Glomerular endothelial cell (primary cell): ENCODE measurements at regions not wholly inside any gene's neighbourhood (a gene's known extent, or its start where the extent isn't known, plus 50 kb on each side); places are given as distances from the start of the nearest gene placed in this dataset.
"Not testable (repeated sequence)": the region's sequence is repeated elsewhere in the genome, so short reads cannot be mapped to it uniquely, and the experiment has no call there.

Experiments used
- DNase-seq: peaks from one replicate; pipeline ENCODE4 v3.0.0-alpha.2; 2011; ENCODE audit warnings: low read depth, low spot score; ENCODE audit errors: extremely low read depth

GRCh38 chr10:114729103-114729659 lies 71.1 kb upstream of the ABLIM1 start:
- no peak for DNase-seq

- no peak for DNase-seq
These were observed 72.2 kb upstream of the ABLIM1 start for GRCh38 chr10:114730291-114730690.

GRCh38 chr10:114732931-114733330 lies 74.9 kb upstream of the ABLIM1 start:
- no peak for DNase-seq

GRCh38 chr10:114735946-114736345 lies 77.9 kb upstream of the ABLIM1 start:
- no peak for DNase-seq

- no peak for DNase-seq
These were observed 77.9 kb upstream of the FHIP2A start for GRCh38 chr10:114743521-114744231.

- no peak for DNase-seq
These were observed 75.0 kb upstream of the FHIP2A start for GRCh38 chr10:114746531-114746930.

GRCh38 chr10:114748241-114748640 lies 73.3 kb upstream of the FHIP2A start:
- no peak for DNase-seq

GRCh38 chr10:114749014-114749413 lies 72.6 kb upstream of the FHIP2A start:
- peak; percentile 61 for DNase-seq

GRCh38 chr10:114749510-114749909 lies 72.1 kb upstream of the FHIP2A start:
- DNase-seq, result no peak

GRCh38 chr10:114751856-114752255 lies 69.7 kb upstream of the FHIP2A start:
- no peak for DNase-seq

- DNase-seq, result not testable (repeated sequence)
These were observed 69.0 kb upstream of the FHIP2A start for GRCh38 chr10:114752570-114752969.

- DNase-seq, result no peak
These were observed 68.5 kb upstream of the FHIP2A start for GRCh38 chr10:114753126-114753525.

GRCh38 chr10:114754445-114755320 lies 66.9 kb upstream of the FHIP2A start:
- DNase-seq, result no peak

- DNase-seq, result no peak
These were observed 66.0 kb upstream of the FHIP2A start for GRCh38 chr10:114755537-114755936.

GRCh38 chr10:114758331-114758730 lies 63.2 kb upstream of the FHIP2A start:
- no peak for DNase-seq

GRCh38 chr10:114761205-114762193 lies 60.1 kb upstream of the FHIP2A start:
- no peak for DNase-seq

GRCh38 chr10:114762811-114763210 lies 58.8 kb upstream of the FHIP2A start:
- no peak for DNase-seq

- no peak for DNase-seq
These were observed 56.9 kb upstream of the FHIP2A start for GRCh38 chr10:114764656-114765055.

GRCh38 chr10:114766470-114766869 lies 55.1 kb upstream of the FHIP2A start:
- DNase-seq, result no peak
